GM18499 (cell line): ENCODE measurements at regions not wholly inside any gene's neighbourhood (a gene's known extent, or its start where the extent isn't known, plus 50 kb on each side); places are given as distances from the start of the nearest gene placed in this dataset.
"Not testable (repeated sequence)": the region's sequence is repeated elsewhere in the genome, so short reads cannot be mapped to it uniquely, and the experiment has no call there.

Source experiments
- ATAC-seq: cut with Tn5 transposase; IDR thresholded peaks from one replicate; pipeline ENCODE4 v1.9.1; 2021; ENCODE audit warnings: moderate number of reproducible peaks; ENCODE audit not compliant: insufficient read depth, unreplicated experiment

DNA sequence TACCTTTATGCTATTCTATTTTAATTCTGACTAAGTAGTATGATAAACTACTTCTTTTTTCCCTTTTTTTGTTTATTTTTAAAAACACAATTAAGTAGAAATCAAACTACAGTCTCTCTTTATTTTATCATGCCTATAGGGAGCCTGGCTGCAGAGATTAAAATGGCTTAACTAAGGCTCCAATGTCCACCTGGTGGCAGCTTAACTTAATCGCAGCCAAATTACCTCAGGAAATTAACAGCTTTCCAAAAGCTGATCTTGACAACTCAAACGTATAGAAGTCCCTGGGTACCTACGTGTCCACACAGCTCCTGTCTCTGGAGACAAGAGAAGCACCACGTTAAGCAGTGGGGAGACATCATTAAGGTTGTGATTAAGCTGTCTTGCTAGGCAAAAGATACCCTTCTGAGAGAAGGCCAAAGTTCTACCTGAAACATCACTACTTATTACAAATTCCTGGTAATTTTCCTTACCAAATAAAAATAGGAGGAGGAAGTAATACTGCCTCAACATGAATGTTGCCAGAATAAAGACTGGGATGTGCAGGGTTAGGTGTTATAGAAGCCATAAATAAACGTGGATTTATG is 63.2 kb upstream of the SNX19 start:
- no peak for ATAC-seq

DNA sequence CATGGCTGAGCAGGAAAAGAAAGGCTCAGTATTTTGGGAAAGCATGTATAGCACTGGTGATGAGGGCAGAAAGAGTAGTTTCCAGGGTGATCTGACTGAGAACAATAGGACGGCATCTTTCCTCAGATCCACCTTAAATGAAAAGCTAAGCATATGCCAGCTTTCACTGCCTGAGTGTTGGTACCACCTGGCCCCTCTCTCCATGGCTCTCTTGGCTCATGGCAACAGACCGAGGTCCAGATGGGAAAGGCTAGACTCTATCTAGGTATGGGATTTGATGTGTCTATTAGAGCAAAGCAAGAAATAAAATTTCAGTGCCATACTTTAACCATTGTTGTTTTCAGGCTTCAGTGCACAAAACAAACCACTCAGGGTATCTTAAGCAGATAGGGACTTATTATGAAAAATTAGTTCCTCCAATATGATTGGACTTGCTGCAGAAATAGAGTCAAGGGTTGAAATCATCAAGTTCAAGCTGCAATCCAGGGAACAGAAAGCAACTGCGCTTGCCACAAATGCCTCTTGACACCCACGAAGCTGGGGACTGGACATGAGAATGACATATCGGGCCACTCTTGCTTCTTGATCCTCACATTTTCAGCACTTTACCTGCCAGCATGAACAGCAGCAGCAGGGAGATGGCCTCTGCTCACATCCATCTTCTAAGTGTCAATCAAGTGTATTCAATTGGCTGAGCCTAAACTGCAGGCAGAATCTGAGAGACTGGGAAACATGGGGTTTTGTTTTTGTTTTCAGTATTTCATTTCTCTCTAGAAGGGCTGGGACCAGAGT is 64.0 kb upstream of the SNX19 start:
- no peak for ATAC-seq

DNA sequence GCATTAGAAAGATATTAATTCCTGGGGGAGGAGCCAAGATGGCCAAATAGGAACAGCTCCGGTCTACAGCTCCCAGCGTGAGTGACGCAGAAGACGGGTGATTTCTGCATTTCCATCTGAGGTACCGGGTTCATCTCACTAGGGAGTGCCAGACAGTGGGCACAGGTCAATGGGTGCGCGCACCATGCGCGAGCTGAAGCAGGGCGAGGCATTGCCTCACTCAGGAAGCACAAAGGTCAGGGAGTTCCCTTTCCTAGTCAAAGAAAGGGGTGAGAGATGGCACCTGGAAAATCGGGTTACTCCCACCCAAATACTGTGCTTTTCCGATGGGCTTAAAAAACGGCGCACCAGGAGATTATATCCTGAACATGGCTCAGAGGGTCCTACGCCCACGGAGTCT is 68.0 kb upstream of the SNX19 start:
- not testable (repeated sequence) for ATAC-seq

DNA sequence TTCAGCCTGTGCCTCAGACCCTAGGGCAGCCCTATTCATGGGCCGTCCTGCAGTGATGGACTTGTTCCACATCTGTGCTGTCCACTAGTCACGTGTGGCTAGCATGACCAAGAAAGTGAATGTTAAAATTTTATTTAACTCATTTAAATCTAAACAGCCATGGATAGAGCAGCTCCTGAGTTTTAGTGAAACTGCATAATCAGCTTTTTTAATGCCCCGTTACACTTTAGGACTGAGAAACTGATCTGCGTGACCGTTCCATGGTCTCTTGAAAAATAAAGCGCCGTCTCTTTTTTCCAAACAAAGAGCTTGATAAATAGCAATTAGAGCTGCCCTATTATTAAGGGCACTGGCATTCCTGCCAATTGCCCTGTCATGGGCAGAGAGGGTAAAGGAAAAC is 76.5 kb upstream of the SNX19 start:
- ATAC-seq, result no peak

DNA sequence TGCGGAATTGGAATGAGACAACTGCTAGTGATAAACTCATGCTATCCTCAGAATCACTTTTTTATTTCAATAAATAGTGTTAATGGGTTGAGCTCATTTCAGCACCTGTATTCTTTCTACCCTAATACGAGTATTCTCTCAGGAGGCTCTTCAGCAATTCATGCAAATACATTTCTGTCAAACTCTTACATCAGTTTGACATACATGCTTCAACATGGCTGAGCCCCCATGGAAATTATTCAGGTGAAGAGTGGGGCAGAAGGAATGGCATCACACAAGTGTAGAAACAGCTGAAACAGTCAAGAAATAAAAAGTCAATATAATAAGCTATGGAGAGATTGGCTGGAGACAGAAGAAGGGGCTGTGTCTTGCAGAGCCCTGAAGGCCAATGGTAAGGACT is 77.8 kb upstream of the SNX19 start:
- ATAC-seq, result no peak

DNA sequence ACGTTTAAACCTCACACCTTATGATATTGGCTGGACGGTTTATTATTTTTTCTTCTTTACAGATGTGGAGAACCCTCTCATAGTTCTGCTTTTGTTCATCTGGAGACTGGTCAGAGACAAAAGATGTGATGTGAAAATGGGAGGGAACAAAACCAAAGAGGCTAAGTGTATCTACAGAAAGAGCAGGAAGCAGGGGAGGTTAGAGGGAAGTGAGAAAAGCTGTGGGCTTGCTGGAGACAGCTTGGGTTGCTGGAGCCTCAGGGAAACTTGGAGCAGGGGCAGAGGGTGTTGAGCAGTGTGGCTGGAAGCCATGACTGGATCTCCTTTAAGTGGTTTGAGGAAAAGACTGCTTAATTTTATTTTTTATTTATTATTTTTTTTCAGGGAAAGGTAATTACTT is 79.0 kb upstream of the SNX19 start:
- ATAC-seq, result no peak

DNA sequence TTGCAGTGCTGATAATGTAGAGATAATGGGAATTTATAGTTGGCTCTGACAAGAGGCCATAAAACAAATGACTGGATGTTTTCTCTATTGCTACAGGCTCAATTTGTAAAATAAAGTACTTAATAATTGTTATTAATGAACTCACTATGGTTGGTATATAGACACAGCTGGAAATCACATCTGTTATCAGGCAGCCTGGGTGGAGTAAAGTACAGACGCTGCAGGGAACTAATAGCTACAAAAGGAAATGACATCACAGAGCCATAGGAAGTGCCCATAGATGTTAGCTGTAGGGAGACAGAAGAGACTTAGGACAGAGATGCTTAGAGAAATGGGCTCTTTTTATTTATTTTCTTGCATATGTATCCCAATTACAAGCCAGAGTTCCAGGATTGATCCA is 81.0 kb upstream of the SNX19 start:
- ATAC-seq, result no peak

DNA sequence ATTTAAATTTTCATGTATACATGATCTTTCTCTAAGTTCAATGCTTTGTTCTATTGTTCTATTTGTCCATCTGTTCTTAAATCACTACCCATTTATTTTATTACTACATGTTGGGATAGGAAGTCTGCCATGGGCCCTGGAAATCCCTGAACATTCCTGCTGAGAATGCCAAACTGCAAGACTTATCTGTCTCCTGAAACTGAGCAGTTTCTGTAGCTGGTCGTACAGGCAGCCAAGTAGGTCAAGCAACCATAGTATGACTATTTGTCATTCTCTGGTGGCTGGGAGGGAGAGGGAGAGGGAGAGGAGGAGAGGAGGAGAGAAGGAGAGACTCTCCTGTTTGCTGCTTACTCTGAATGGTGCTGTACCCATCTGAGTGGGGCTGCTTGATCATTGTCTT is 82.8 kb upstream of the SNX19 start:
- no peak for ATAC-seq

DNA sequence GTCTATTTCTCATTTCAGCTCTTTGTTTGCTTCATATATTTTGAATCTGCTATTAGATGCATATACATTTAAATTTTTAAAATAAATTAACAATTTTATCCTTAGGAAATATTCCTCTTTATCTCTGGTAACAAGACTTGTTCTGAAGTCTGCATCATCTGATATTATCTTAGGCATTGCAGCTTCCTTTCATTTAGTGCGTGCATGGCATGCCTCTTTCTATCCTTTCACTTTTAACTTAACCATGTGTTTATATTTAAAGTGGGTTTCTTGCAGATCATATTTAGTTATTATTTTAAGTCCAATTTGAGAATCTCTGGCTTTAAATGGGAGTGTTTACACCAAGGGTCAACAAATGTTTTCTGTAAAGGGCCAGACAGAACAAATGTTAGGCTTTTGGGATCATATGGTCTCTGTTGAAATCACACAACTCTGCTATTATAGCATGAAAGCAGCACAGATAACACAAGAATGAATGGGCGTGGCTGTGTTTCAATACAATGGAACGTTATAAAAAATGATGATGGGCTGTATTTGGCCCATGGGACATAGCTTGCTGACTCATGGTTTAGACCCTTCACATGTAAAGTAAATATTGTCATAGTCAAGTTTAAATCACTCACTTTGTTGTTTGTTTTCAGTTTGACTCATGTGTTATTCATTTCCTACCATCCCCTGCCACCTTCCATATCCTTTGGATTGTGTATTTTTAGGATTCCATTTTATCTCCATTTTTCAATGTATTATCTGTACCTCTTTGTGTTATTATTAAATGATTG is 83.9 kb upstream of the SNX19 start:
- no peak for ATAC-seq

DNA sequence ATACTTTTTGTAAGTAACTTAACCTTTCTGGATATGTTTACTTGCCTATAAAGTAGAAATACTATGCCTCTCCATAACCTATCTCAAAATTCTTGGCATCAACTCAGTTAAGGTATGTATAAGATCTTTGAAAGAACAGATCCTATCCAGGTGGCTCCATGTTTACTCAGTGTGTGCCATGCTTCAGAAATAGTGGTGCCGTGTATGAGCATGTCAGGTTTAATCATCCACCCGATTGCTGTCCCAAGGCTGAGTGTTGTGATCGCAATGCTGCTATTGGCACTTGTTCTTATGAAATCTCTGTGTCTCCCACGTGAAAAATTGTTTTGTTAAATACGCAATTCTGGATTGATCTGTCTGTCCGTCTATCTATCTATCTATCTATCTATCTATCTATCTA is 85.9 kb upstream of the SNX19 start:
- ATAC-seq, result no peak

DNA sequence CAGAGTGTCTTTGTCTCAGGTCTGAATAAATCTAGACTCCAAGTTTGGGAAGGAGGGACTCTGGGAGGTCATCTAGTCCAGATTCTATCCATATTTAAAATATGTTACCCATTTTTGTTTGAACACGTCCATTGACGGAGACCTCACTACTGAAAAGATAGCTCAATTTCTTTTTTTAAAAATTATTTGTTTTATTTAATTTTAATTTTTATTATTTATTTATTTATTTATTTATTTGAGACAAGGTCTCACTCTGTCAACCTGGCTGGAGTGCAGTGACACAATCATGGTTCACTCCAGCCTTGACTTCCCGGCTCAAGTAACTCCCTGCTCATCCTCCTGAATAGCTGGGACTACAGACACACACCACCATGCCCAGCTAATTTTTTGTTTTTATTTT is 89.5 kb upstream of the SNX19 start:
- ATAC-seq, result no peak

DNA sequence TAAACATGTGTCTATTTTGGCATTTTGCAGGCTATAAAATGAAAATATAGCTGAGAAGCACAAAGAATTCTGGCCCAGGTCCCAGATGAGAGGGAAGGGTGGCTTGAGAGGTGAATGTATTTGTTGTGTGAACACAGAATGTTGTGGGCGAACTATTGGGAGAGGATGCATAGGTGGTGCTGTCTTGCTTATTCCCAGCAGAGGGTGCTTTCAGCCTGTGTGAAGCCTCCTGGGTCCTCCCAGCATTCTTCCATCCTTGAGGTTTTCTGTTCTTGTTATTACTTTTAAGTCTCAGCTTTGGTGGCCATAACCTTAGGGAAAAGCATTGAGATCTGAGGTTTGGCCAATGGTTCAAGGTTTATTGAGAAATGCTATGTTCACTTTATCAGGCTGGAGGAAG is 108.7 kb upstream of the SNX19 start:
- ATAC-seq, result no peak

DNA sequence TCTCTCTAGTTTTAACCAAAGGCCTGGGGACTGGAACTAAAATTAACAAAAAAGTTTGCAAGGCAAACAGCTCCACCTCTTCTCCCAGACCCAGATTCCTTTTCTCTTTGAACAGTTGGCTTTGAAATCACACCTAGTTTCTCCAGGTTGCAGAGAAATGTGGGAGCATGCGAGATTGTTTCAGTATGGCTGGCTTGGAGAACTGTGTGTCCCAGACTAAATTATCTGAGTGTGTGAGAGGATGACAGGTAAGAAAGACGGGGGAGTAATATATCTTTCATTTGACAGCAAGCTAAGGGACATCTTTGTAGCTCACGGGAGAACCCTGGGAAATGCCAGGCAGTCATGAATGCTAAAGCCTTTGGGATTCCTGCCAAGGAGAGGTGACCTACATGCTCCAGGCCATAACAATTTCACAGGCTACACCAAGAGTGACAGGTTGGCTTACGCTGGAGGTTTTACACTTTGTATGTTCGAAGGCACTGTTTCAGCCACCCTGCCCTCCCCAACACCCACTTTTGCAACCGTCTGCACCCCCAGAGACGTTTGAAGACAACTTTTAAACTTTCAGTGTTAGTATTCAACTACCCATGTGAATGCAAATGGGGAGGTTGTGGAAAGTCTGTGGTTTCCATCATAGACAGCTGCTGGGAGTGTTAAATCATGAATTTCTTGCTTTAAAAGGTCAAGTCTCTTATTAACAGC is 109.3 kb upstream of the SNX19 start:
- ATAC-seq, result no peak

DNA sequence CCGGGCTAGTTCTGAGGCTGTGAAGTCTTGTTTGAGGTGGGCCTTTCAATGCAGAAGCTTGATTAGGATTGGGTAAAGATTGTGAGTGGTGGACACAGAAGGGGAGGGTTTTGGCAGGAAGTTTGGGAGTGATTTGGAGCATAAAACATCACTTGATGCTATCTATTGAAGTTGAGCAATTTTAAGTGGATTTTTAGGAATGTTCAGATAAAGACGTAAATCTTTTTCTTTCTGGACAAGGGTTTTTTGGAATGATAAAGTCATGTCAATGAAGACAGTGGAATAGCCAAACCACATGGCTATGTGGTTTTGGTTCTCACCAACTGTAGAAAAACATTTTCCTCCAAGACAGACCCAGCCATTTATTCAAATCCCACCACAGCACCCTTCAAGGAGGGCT is 111.2 kb upstream of the SNX19 start:
- ATAC-seq, result no peak

DNA sequence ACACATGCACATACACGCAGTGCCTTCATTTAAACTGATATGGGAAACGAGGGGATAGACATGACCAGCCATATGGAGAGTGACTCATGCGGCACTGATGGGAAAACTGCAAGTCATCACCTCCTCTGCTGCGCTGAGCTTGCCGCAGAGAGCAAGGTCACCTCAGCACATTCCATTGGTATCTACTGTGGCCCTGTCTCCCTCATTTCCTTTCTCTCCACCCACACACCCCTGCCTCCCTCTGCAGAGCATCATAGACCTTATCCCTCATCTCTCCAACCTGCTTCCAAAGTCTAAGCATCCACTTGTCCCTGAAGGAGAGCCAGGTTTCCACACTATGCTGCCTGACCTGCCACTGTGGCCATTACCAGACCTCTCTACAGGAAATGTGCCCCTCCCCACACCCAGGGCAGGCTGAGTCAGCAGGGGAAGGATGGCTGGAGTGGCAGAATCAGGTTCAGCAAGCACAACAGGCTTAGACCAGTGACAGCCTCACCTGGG is 116.9 kb upstream of the SNX19 start:
- ATAC-seq, result no peak

DNA sequence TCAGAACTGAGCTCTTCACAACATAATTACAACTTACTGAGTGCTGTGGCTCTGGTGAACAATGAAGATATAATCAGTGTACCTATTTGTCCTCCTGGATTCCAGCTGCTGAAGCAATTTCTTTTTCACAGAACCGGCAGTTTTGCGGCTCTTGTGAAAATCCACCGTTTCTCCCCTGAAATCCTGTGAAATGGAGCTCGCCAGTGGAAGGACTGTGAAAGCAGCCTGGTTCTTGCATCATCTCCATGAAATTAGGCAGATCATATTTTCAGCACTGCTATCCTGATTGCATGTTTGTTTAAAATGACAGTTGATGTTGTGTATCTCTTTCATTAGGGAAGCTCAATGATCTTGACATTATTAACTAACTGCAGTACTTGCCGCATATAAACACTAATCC is 120.2 kb upstream of the SNX19 start:
- ATAC-seq, result no peak

DNA sequence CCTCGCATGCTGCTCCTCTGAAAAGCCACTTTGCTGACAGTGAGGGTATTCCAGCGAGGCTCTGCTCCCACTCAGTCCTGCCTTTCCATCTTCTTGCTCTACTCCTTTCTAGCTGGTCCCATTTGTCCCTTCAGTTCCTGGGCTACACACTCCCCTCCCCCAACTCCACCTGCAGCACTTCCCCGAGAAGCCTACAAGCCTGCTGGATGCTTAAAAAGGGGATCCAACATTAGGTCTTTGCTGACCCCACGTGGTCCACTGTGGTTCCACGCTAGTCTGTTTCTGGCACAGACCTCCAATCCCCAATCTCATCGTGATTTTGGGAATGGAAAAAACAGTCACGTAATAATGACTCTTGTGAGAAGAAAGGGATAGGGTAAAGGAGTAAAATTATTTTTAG is 121.6 kb upstream of the SNX19 start:
- no peak for ATAC-seq

DNA sequence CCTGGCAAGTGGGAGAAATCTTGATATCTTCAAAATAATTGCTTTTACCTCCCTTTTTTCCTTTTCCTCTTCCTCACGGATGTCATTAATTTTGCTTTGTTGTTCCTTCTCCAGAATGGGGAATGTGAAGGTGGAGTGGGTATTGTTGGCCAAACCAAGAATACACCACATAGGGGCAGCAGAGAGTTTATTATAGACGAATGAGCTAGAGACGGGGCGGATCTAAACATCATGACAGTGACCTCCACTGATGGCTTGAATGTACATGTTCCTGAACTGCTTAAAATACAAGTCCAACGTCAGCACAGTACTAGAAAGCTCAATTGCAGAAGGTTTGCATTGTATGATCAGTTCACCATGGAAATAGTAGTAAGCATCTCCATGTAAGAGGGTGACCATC is 122.3 kb upstream of the SNX19 start:
- ATAC-seq, result no peak

DNA sequence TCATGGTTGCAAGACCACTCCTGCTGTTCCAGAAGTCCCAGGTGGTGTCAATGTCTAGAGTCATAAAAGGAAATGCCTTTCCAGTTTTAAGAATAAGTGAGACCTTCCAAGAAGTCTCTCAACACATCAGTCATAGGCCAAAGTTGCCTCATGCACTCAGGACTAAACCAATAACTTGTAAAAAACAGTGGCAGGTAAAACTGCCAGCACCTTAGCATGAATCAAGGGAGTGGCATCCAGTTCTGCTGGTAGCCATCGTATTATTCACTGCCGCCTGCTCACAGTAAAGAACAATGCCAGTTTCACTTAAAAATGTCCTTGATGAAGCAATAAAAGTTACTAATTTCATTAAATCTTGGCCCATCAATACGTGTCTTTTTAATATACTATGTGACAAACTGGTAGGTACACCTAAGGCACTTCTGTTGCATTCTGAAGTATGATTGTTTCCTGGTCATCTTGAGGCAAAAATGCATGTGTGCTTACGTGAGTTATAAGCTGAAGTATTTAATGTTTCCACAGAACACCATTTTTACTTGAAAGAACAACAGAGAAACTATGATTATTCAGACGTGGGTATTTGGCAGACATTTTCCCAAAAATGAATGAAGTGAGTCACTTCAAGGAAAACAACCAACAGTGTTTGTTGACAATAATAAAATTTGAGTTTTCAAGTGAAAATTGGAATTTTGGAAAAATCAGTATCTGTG is 125.2 kb upstream of the SNX19 start:
- no peak for ATAC-seq

DNA sequence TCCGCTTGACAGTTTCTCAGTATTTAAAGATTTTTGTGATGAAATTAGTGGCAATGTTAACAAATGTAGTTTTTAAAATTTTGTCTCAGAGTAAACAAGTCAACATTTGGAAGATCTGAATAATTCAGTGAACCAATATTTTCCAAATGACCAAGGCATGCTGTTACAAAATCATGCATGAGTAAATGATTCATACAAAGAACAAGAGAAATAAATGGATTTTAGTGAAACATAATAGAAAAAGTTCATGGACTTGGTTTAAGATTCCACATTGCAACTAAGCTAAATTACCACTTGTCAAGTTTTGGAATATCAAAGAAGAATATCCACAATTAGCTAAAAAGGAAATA is 125.7 kb upstream of the SNX19 start:
- no peak for ATAC-seq
